DND-41 (cell line): ENCODE measurements at regions not wholly inside any gene's neighbourhood (a gene's known extent, or its start where the extent isn't known, plus 50 kb on each side); places are given as distances from the start of the nearest gene placed in this dataset.
A peak's percentile ranks its signal among the peaks of the same experiment; 100 is the strongest.
"Not testable (repeated sequence)": the region's sequence is repeated elsewhere in the genome, so short reads cannot be mapped to it uniquely, and the experiment has no call there.

Experiments
- ATAC-seq: fragments of 200-7000 bp; cut with Tn5 transposase; 3 replicates; pipeline ENCODE4 v1.9.1; 2021; ENCODE audit warnings: low read depth; ENCODE audit not compliant: insufficient read depth
- DNase-seq: peaks from one replicate; pipeline ENCODE4 v3.0.0-alpha.2; 2020
- H2AFZ ChIP-seq: 2 replicates; pipeline ENCODE4 v1.6.0; 2012; ENCODE audit warnings: low read depth, low read length
- H3K27ac ChIP-seq: 2 replicates; pipeline ENCODE4 v1.5.1; 2012; ENCODE audit warnings: low read length, inconsistent platforms
- H3K27me3 ChIP-seq: fragments of 200-600 bp; sonication (generic); 2 replicates; pipeline ENCODE4 v1.6.0; 2012; ENCODE audit warnings: low read length, mild to moderate bottlenecking, inconsistent platforms; ENCODE audit not compliant: insufficient read depth, poor library complexity
- H3K36me3 ChIP-seq: 2 replicates; pipeline ENCODE4 v1.5.1; 2012; ENCODE audit warnings: low read length, inconsistent platforms; ENCODE audit not compliant: insufficient read depth
- H3K4me1 ChIP-seq: 2 replicates; pipeline ENCODE4 v1.5.1; 2012; ENCODE audit warnings: mild to moderate bottlenecking, low read length; ENCODE audit not compliant: insufficient read depth
- H3K4me2 ChIP-seq: 2 replicates; pipeline ENCODE4 v1.6.0; 2012; ENCODE audit warnings: mild to moderate bottlenecking, moderate library complexity, low read length, inconsistent platforms; ENCODE audit not compliant: insufficient read depth
- H3K4me3 ChIP-seq, 2 experiments: fragments of 200-600 bp in 1 of 2; shearing (Covaris generic) in 1 of 2; 2 replicates each; pipeline ENCODE4 v1.5.1; 2012 to 2016; ENCODE audit warnings: inconsistent platforms in 2 of 2, low read length in 2 of 2, mild to moderate bottlenecking in 2 of 2, low read depth in 1 of 2, moderate library complexity in 1 of 2
- H3K79me2 ChIP-seq: 2 replicates; pipeline ENCODE4 v1.6.0; 2012; ENCODE audit warnings: low read length, inconsistent platforms; ENCODE audit not compliant: insufficient read depth
- H3K9ac ChIP-seq: 2 replicates; pipeline ENCODE4 v1.6.0; 2012; ENCODE audit warnings: low read depth, mild to moderate bottlenecking, inconsistent platforms, low read length, moderate library complexity
- H3K9me3 ChIP-seq: 2 replicates; pipeline ENCODE4 v1.5.1; 2012; ENCODE audit warnings: low read length, moderate library complexity, mild to moderate bottlenecking, inconsistent platforms; ENCODE audit not compliant: insufficient read depth, severe bottlenecking
- H4K20me1 ChIP-seq: 2 replicates; pipeline ENCODE4 v1.6.0; 2012; ENCODE audit warnings: low read length; ENCODE audit not compliant: insufficient read depth
- CTCF ChIP-seq: IDR thresholded peaks from 2 replicates; pipeline ENCODE4 v1.5.1; 2012; ENCODE audit warnings: borderline replicate concordance, low read length, moderate library complexity, mild to moderate bottlenecking; ENCODE audit not compliant: poor library complexity, severe bottlenecking; ENCODE audit errors: extremely low read depth
- EZH2 ChIP-seq: IDR thresholded peaks from 3 replicates; pipeline ENCODE4 v1.6.1; 2012; ENCODE audit warnings: borderline replicate concordance, low read depth, mild to moderate bottlenecking, moderate library complexity, low read length, inconsistent platforms; ENCODE audit not compliant: severe bottlenecking

- Histone ChIP-seq H3K27me3 (no peaks in the 10 kb centered on the region), H3K9ac (no peak overlapping the region), H3K36me3 (no peaks in the 10 kb centered on the region), H2AFZ (no peak overlapping the region), H3K4me1 (no peaks in the 10 kb centered on the region), H3K79me2 (no peaks in the 10 kb centered on the region), H3K27ac (no peak overlapping the region), H3K9me3 (no peaks in the 10 kb centered on the region), H3K4me2 (no peak overlapping the region), H4K20me1 (no peaks in the 10 kb centered on the region), H3K4me3 (no peak overlapping the region)
- TF ChIP-seq EZH2 (no peak), CTCF (no peak)
- no peak for ATAC-seq
- DNase-seq: no peak
Observed at GRCh38 chr4:14404730-14405129, 597.6 kb upstream of the CPEB2 start.

GRCh38 chr4:14410516-14410915, 591.8 kb upstream of the CPEB2 start:
- Histone ChIP-seq H3K27ac (no peak overlapping the region), H3K9me3 (no peaks in the 10 kb centered on the region), H3K79me2 (no peaks in the 10 kb centered on the region), H2AFZ (no peak overlapping the region), H4K20me1 (no peaks in the 10 kb centered on the region), H3K36me3 (no peaks in the 10 kb centered on the region), H3K4me3 (no peak overlapping the region), H3K4me1 (no peaks in the 10 kb centered on the region), H3K9ac (no peak overlapping the region), H3K27me3 (no peaks in the 10 kb centered on the region), H3K4me2 (no peak overlapping the region)
- ATAC-seq: no peak
- no peak for TF ChIP-seq EZH2
- no peak for TF ChIP-seq CTCF
- no peak for DNase-seq

- Histone ChIP-seq H3K79me2 (no peaks in the 10 kb centered on the region), H3K36me3 (no peaks in the 10 kb centered on the region), H3K27ac (no peak overlapping the region), H4K20me1 (no peaks in the 10 kb centered on the region), H3K4me2 (no peak overlapping the region), H3K27me3 (no peaks in the 10 kb centered on the region), H2AFZ (no peak overlapping the region), H3K9me3 (no peaks in the 10 kb centered on the region), H3K4me3 (no peak overlapping the region), H3K9ac (no peak overlapping the region), H3K4me1 (no peaks in the 10 kb centered on the region)
- DNase-seq (peak; percentile 8), ATAC-seq (no peak)
- no peak for TF ChIP-seq CTCF
- no peak for TF ChIP-seq EZH2
Observed at GRCh38 chr4:14415146-14415545, 587.1 kb upstream of the CPEB2 start.

- H3K9me3 ChIP-seq: no peaks in the 10 kb centered on the region
- no peak overlapping the region for H3K9ac ChIP-seq
- DNase-seq (no peak), ATAC-seq (no peak)
- no peaks in the 10 kb centered on the region for H3K4me1 ChIP-seq
- H3K27me3 ChIP-seq: no peaks in the 10 kb centered on the region
- H4K20me1 ChIP-seq: no peaks in the 10 kb centered on the region
- H3K27ac ChIP-seq: no peak overlapping the region
- no peaks in the 10 kb centered on the region for H3K79me2 ChIP-seq
- no peak overlapping the region for H3K4me2 ChIP-seq
- H2AFZ ChIP-seq: no peak overlapping the region
- no peak for TF ChIP-seq CTCF
- TF ChIP-seq EZH2: no peak
- no peaks in the 10 kb centered on the region for H3K36me3 ChIP-seq
- H3K4me3 ChIP-seq: no peak overlapping the region
Observed at GRCh38 chr4:14419516-14419915, 582.8 kb upstream of the CPEB2 start.

- H4K20me1 ChIP-seq, H3K9ac ChIP-seq, H3K27ac ChIP-seq, H3K9me3 ChIP-seq, H3K79me2 ChIP-seq, H3K4me3 ChIP-seq, DNase-seq, H3K27me3 ChIP-seq, H3K4me1 ChIP-seq, ATAC-seq, H3K4me2 ChIP-seq, H3K36me3 ChIP-seq, H2AFZ ChIP-seq: not testable (repeated sequence)
Observed at GRCh38 chr4:14426297-14426696, 576.0 kb upstream of the CPEB2 start.
